SKM-1 (cell line): ENCODE measurements at regions not wholly inside any gene's neighbourhood (a gene's known extent, or its start where the extent isn't known, plus 50 kb on each side); places are given as distances from the start of the nearest gene placed in this dataset.

Source experiments
- DNase-seq: peaks from one replicate; lab custom pipeline; 2025; ENCODE audit not compliant: unreplicated experiment; lab: John Stamatoyannopoulos, UW

DNA sequence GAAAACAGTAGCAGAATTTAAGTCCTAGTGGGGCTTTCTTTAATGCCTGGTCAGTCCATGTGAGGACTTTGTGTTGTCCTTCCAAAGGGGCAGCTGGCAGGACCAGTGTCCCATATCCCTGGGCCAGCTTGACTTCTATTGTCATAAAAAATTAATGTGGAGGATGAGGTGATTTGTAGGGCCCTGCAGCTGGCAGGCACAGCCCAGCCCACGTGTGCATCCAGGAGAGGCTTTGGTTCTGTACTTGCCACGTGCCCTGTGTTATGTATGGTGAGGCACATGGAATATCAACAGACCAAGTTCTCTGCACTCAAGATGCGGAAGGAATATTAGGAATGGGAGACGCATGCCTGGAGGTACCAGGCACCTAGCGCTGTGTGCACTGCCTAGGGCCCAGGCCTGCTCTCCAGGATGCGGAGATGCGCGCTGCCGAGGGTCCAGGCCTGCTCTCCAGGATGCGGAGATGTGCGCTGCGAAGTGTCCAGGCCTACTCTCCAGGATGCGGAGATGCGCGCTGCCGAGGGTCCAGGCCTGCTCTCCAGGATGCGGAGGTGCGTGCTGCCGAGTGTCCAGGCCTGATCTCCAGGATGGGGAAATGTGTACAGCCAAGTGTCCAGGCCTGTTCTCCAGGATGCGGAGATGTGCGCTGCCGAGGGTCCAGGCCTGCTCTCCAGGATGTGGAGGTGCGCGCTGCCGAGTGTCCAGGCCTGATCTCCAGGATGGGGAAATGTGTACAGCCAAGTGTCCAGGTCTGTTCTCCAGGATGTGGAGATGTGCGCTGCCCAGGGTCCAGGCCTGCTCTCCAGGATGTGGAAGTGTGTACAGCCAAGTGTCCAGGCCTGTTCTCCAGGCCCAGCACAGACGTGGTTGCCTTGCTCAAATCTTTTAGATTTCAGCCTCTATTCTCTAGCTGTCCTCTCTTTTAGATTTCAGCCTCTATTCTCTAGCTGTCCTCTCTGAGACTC lies 183.3 kb upstream of the ROPN1 start:
- DNase-seq, result no peak

DNA sequence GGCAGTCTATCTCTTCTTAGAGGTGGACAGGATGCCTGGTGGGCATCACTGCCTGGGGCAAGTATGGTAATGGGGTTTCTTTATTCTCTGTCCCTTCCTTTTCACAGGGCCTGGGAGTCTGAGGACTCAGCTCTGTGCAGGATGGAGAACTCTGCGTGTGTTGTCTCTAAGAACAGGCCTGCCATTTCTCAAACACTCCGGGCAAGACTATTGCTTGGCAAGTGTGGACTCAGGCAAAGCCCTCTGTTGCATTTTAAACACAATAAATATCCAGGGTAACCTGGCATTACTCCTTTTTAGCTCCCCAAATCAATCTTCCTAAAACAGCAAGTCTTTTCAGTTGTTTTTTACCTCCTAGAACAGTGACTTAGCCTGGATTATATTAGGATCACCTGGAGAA lies 185.1 kb upstream of the ROPN1 start:
- no peak for DNase-seq

DNA sequence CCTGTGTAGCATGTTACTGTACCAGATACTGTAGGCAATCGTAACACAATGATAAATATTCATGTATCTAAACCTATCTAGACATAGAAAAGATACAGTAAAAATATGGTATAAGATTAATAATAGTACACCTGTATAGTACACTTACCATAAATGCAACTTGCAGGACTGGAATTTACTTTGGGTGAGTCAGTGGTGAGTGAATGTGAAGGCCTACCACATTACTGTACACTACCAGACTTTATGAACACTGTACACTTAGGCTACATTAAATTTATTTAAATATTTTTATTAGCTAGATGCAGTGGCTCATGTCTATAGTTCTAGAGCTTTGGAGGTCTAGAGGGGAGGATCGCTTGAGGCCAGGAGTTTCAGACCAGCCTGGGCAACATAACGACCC lies 186.6 kb upstream of the ROPN1 start:
- DNase-seq, result no peak

DNA sequence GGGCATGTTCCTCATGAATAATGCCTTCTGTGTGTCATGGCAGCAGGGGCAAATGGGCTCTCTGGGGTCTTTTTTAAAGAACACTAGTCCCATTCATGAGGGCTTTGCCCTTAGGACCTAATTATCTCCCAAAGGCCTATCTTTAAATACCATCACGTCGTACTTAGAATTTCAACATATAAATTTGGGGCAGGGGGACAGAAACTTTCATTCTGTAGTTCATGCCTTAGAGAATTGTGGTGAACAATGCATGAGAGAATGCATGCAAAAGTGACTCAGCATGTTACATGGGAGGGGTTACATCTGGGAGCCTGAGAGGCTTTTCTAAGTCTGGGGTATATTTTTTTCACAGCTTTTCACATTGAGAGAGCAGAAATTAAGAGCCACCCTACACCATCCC lies 208.5 kb upstream of the ROPN1 start:
- no peak for DNase-seq

DNA sequence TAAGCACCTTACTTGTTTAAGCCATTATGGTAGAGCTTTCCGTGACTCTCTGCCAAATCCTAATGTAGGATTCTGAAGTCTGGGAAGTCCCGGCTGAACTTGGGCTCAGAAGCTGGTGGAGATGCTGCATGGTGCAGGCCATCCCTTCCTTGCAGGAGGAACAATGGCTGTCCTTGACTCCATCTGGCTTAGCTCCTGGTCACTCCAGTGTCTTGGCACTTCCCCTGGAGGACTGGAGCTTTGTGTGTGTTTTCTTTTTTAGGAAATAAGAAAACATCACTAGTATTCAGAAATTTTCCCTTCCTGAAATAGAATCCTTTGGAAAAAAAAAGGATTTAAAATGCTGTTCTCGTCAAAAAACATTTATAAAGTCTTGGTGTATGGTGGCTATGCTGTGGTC lies 209.3 kb upstream of the ROPN1 start:
- DNase-seq, result no peak

DNA sequence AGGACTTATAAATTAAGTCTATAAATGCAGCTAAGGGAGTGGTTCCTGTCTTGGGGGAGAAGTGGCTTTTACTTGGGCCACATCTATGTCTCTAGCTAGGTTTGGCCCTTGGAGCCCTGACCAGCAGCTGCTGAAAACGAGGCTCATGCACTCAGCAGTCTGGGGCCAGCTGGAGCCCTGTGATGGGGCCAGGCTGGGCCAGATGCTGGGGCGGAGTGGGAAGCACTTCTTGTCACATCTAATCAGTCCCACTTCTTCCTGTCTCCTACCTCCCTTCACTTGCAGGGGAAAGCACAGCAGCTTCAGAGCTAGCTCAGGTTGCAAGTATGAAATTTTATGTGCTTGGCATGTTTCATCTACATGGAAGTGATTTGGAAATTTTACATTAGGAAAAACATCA lies 209.9 kb upstream of the ROPN1 start:
- DNase-seq, result no peak

DNA sequence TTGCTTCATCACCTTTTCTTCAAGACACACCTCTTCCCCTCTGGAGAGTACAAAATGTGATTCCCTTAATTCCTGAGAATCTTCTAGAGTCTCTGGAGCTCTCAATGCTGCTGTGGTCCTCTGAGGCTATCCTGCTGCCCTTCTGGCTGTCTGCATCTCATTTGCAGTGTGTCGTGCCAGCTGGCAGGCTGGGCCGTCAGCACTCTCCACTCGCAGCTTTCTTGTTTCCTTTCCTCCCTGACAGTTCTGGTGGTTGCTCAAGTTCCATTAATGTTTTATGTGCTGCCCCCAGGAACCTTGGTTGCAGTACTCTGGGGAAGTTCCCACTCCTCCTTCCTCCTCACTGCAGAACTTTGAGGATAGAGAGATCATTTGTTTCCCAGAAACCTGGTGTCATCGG lies 210.8 kb upstream of the ROPN1 start:
- DNase-seq, result no peak

DNA sequence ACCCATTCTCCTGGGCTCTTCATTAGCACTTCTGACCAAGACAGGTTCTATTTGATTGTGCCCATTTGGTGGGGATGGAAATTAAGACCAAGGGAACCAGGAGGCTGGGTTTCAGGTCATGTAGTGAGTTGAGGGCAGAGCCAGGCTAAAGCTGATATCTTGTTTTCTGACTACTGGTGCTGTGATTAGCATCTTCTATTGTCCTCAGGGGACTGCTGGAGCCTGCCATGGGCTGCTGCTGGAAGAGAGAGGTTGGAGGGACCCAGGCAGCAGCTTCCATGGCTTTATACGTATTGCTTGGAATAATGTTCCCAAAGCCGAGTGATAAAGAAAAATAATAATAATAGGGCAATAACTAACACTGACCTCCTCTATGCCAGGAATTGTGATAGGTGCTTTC lies 211.4 kb upstream of the ROPN1 start:
- no peak for DNase-seq

DNA sequence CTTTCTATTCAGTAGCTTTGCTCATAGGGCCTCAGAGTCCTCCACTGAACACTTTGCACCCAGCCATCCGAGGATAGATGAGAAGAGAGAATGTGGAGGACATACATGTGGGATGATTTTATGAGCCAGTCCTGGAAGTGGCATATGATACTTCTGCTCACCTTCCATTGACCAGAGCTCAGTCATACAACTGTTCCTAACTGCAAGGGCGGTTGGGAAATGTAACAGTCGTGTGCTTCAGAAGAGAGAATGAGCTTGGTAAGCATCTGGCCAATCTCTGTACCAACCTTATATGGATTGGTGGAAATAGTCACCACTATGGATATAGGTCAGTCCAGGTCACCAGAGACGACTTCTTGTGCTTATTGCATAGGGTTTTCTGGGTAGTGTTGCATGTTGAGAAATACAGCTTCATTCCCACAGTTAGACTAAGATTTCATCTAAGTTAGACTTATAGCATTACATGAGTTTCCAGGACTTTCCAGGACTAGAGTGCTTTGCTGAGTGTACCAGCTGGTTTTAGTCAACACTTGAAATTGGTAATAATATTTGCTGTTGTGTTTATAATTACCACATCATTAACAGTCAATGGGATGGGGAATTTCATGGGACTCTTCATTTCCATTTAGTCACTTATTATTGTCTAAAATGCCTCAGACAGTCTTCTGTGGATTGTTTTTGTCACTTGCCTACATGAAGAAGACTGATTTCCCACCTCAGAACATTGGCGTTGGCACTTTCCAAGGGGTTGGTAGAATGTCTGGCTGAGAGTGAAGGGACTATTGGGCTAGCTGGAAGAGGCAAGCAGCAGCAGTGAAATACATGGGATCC lies 214.5 kb upstream of the ROPN1 start:
- no peak for DNase-seq

DNA sequence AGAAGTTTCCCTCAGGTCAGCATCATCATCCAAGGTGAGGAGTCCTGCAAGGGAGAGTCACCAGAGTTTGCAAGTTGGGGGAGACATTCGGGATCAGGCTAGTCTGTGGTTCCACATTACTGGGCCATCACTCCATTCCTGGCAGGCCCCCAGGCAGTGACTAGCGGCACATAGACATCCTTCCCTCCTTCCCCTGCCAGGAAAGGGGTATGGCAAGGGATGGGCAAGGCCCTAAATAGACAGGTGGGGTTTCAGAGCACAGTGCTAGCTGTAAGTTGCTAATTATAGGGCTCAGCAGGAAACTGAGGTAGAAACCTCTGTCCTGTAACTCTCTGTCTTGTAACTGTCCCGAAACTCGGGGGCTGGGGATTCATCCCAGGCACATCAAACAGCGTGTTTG lies 215.2 kb upstream of the ROPN1 start:
- DNase-seq, result no peak

DNA sequence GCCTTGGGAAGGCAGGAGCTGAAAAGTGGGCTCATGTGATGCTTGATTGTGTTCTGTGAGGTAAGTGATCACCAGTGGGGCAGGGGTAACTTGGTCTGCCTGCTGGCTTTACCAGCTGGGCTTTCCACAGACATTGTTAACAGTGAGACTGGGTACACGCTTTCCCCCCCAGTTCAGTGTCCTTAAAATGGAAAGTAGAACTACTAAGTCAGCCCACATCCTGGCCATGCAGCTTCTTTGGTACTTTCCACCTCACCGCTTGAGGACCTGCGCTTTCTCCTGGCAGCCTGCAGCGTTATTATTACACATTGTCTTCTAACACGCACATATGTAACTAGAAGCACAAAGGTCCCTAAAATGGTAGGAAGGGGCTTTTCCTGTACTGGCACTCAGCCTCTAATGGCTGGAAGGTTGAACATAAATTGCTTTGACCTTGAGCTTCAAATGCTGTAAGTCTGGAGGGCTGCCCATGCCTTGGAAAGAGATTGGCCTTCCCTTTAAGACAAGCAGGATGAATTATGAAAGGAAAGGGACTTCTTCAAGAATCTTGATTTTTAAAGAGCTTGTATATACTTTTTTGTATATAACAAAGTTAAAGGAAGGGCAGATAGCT lies 216.1 kb upstream of the ROPN1 start:
- no peak for DNase-seq

DNA sequence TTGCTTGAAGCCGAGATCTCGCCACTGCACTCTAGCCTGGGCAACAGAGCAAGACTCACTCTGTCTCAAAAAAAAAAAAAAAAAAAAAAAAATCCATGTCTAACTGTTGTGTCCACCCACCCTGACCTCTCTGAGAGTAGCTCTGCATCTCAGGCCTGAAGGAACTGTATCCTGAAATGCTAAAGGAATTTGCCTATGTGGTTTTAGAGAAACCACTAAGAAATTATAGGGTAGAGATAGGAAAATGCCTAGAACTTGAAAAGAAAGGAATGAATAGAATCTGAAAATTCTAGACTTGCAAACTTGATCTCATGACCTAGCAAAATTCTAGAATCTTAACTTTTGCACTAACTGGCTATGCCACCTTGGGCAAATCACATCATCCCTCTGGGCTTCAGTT lies 217.5 kb upstream of the ROPN1 start:
- no peak for DNase-seq

DNA sequence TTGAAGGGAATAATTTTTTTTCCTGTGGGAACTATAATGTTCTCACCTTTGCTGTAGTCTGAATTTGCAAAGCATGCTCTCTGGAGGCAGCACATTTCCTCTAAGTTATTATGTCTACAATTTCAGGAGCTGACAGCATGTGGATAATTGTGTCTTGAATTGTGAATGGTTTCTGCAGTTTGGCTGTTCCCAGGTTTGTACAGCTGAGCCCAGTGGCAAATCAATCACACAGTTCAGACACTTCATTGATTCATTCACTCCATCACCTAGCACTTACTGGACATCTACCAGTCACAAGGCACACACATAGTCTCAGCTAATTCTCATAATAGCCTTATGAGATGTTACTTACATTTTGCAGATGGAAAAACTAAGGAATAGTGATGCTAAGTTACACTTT lies 219.0 kb upstream of the ROPN1 start:
- DNase-seq, result no peak

DNA sequence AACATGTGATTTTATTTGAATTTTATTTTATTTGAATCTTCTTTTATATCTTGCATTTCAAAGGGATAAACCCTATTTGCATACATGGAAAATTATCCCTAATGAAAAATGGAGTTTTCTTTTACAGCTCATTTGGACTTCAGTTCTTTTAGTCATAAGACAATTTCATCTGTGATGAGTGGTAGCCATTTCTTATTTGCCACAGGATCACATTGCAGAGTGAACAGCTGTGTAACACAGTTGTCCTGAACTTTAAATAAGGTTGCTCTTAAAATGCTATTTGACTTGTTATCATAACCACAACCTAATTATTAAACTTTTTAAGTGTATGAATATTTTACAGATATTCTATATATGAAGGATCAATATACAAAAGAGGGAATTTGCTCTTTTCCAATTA lies 221.7 kb upstream of the ROPN1 start:
- no peak for DNase-seq

DNA sequence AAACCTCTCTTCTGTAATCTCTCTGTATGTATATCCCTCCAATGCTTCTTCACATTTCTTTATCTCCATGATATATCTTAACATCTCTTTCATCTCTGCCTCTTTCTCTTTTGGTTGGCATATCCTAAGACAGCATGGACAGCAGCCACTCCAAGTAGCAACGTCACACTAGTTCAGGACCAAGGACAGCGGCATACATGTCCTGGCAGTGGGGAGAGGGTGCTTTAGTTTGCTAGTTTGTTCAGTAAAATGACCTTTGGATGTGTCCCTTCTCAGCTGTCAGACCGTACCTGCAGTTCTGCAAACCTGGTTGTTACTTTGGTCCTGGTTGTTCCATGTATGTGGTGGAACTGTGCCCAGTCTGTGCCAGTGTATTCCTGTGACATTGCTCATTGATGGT lies 225.6 kb upstream of the ROPN1 start:
- no peak for DNase-seq

DNA sequence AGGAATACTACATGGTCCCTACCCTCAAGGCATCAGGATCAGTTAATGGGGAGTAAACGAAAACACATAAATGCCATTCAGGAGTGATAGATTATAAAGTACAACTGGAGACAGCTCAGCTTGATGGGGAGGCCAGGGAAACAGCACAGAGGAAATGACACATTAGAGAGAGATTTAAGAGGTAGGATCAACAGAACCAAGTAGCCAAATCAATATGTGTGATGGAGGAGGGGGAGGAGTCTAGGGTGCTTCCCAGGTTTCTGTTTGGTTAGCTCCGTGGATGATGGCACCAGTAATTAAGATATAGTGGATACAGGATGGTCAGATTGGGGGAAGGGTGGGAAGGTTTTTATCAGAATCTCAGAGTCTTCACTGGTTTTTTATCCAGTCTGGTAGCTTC lies 229.5 kb upstream of the ROPN1 start:
- no peak for DNase-seq

DNA sequence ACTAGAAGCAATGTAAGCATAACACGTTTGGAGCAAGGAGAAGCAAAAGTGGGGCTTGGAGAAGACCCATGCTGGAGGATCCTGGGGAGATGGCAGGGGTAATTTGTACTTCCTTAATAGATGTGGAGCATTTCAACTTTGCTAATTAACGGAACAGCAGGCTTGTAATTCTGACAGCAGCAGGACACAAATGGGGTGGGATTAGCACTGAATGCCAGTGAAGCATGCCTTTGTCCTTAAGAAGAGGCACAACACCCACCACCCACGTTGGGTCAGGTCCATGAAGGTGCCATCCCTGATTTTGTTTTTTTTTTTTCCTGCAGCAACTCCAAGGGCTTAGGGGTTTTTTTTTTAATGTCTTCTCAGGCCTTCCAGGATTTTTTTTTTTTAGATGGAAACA lies 231.9 kb upstream of the ROPN1 start:
- DNase-seq, result no peak

DNA sequence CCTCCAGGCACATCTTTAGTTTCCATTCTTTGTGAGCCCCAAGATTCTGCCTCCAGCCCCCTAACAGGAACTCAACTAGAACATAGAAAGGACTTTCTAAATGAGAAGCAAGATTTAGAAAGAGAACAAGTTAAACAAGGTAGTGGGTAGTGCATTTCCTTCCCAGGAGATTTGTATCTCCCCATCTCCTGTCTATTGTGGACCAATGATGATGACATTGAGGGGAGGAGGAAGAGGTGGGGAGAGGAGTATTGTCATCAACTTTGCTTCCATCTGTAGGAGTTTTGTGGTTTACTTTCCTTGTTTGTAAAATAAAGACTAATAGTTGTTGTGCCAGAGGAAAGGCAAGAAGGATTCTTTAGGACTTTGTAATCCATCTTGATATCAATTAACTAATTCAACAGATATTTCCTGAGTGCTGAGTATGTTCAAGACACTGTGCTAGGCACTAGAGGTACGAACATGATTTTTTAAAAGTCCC lies 235.3 kb upstream of the ROPN1 start:
- DNase-seq, result no peak

DNA sequence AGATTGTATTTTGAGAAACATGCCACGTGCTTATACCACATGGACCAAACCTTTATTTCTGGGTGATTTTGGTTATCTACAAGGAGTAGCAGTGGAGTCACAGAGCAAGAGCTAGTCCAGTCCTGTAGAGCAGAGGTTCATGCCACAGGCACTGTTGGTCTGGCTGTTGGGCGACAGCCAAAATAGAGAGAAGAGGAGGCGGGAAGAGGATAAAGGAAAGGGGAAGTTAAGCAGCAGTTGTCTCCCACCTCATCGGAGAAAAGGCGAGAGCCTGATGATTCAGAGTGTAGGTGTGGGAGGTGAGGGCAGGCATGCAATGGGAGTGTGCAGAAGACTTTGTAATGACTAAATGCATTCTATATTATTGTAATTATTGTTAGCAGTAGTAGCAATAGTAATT lies 237.5 kb upstream of the ROPN1 start:
- DNase-seq, result peak; percentile 2

DNA sequence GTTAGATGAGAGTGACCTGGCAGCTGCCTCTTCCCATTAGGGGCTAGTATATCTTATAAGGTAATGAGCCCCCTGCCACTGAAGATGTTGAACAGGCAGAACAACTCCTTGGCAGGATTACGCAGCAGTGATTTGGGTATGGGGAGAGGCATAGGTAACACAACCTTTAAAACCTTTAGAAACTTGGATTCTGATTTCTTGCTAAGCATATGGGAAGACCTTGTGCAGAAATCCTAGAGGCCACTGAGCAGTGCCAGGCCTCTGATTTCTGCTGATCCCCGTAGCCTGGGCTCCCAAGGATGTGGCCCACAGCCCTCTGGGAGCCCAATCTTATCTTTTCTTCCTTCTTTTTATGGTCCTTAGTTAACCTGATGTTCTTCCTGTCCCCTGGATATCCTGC lies 237.9 kb upstream of the ROPN1 start:
- no peak for DNase-seq

DNA sequence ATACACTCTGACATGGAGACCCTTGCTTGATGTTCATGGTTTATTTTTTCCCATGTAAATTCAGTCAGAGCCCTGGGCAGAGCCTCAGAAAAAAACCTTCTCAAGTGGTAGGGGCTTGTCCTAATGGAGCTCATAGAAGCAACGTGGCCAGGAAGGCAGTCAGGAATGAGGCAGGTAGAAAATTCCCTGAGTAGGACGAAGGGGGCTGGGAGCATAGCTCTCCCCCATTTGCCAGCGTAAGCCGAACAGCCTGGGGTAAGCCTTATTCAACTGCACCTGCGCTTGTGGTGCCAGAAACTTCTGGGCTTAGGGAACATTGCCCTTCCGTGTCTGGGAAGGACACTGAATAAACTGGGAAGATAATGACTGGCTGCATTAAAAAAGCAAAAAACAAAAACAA lies 238.5 kb upstream of the ROPN1 start:
- no peak for DNase-seq

DNA sequence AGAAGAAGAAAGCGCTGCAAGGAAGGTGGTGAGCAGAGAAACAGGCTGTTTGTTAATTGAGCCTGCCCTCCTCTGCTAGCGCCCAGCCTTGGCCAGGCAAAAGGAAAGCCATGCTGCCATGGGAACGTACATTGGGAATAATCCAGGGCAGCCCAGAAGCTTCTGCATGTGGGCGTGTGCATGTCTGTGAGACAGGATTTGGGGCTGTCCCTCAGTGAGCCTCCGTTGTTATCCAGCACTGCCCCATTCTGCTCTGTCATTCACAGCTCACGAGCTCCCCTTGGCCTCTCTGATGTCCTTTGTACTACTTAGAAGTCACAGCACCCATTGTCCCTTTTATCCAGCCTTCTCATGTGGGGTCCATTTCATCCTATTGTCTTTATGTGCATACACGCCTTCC lies 239.1 kb upstream of the ROPN1 start:
- DNase-seq, result no peak
